ENCODE measurements at regions not wholly inside any gene's neighbourhood (a gene's known extent, or its start where the extent isn't known, plus 50 kb on each side); places are given as distances from the start of the nearest gene placed in this dataset.

GRCh38 chr5:8577792-8578191 lies 708.8 kb downstream of the MTRR start:
- no peak for DNase-seq

- no peak for DNase-seq
These were observed 711.4 kb downstream of the MTRR start for GRCh38 chr5:8580298-8580697.

GRCh38 chr5:8581047-8581446 lies 712.1 kb downstream of the MTRR start:
- no peak for DNase-seq

GRCh38 chr5:8585230-8586018 lies 716.5 kb downstream of the MTRR start:
- peak; percentile 24 for DNase-seq

- DNase-seq: no peak
These were observed 722.0 kb downstream of the MTRR start for GRCh38 chr5:8590959-8591358.

GRCh38 chr5:8598356-8598755 lies 729.4 kb downstream of the MTRR start:
- DNase-seq: no peak

- DNase-seq: no peak
These were observed 730.0 kb downstream of the MTRR start for GRCh38 chr5:8598996-8599395.

- DNase-seq: no peak
These were observed 731.9 kb downstream of the MTRR start for GRCh38 chr5:8600843-8601242.

- no peak for DNase-seq
These were observed 732.9 kb downstream of the MTRR start for GRCh38 chr5:8601831-8602354.

GRCh38 chr5:8606231-8606630 lies 737.3 kb downstream of the MTRR start:
- no peak for DNase-seq

- DNase-seq: no peak
These were observed 742.1 kb downstream of the MTRR start for GRCh38 chr5:8611067-8611466.

GRCh38 chr5:8613078-8613685 lies 744.2 kb downstream of the MTRR start:
- DNase-seq: peak; percentile 57

- DNase-seq: peak; percentile 16
These were observed 746.4 kb downstream of the MTRR start for GRCh38 chr5:8615142-8615858.

- peak; percentile 98 for DNase-seq
These were observed 759.6 kb downstream of the MTRR start for GRCh38 chr5:8628521-8628920.

GRCh38 chr5:8633259-8633658 lies 764.3 kb downstream of the MTRR start:
- no peak for DNase-seq

- peak; percentile 20 for DNase-seq
These were observed 764.7 kb downstream of the MTRR start for GRCh38 chr5:8633696-8634095.

- peak; percentile 20 for DNase-seq
These were observed 765.3 kb downstream of the MTRR start for GRCh38 chr5:8634219-8634618.

GRCh38 chr5:8641786-8642505 lies 773.0 kb downstream of the MTRR start:
- DNase-seq: peak; percentile 15

- no peak for DNase-seq
These were observed 775.4 kb downstream of the MTRR start for GRCh38 chr5:8644377-8644776.

- DNase-seq: no peak
These were observed 778.2 kb downstream of the MTRR start for GRCh38 chr5:8647111-8647510.

- peak; percentile 49 for DNase-seq
These were observed 781.2 kb downstream of the MTRR start for GRCh38 chr5:8650186-8650585.

- no peak for DNase-seq
These were observed 791.4 kb downstream of the MTRR start for GRCh38 chr5:8660133-8660893.

All from NCI-H69 (cell line).